Activated CD4-positive, alpha-beta T cell treated with anti-CD3 and anti-CD28 coated beads, Interleukin-2, amount 10 ng/mL, durations not matched to agents 24 days and 14 days (primary cell): ENCODE measurements at regions not wholly inside any gene's neighbourhood (a gene's known extent, or its start where the extent isn't known, plus 50 kb on each side); places are given as distances from the start of the nearest gene placed in this dataset.
"Not testable (repeated sequence)": the region's sequence is repeated elsewhere in the genome, so short reads cannot be mapped to it uniquely, and the experiment has no call there.

Source experiments
- DNase-seq: peaks from one replicate; pipeline ENCODE4 v3.0.0; 2022
- H3K27ac Mint-ChIP-seq: one replicate; pipeline ENCODE4 v1.8.0; 2022; ENCODE audit warnings: mild to moderate bottlenecking, mixed read lengths
- H3K27me3 Mint-ChIP-seq: one replicate; pipeline ENCODE4 v1.8.0; 2022; ENCODE audit warnings: mixed read lengths
- H3K36me3 Mint-ChIP-seq: one replicate; pipeline ENCODE4 v1.8.0; 2022; ENCODE audit warnings: low read depth, mild to moderate bottlenecking, mixed read lengths
- H3K4me1 Mint-ChIP-seq: one replicate; pipeline ENCODE4 v1.8.0; 2021; ENCODE audit warnings: mixed read lengths
- H3K4me3 Mint-ChIP-seq: one replicate; pipeline ENCODE4 v1.8.0; 2022; ENCODE audit warnings: mild to moderate bottlenecking, moderate library complexity, mixed read lengths
- H3K9me3 Mint-ChIP-seq: one replicate; pipeline ENCODE4 v1.8.0; 2021; ENCODE audit warnings: mixed read lengths
- intact Hi-C: fragments of 100-400 bp; cut with micrococcal nuclease; formaldehyde crosslinking; loops from one replicate; pipeline ENCODE4 v1.15.1; 2023

DNA sequence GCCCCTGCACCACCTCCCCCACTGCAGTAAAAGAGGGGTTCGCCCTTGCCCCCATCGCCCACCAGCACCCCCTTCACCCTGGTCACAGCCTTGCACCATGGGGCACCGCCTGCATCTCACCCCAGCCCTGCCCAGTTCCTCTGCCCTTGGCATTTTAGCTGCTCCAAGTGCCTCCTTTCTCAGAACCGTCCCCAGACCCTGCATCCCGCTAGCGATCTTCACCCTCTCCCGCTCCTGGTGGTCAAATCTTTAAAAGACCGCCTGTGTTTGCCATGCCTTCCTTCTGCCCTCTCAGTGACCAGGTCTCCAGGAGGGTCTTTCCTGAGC is 114.7 kb upstream of the OTOS start:
- peak; percentile 44 for DNase-seq
- Mint-ChIP-seq H3K27me3 (no peaks in the 10 kb centered on the region), H3K4me3 (no peak overlapping the region), H3K9me3 (no peaks in the 10 kb centered on the region), H3K27ac (no peak overlapping the region), H3K4me1 (no peaks in the 10 kb centered on the region), H3K36me3 (no peaks in the 10 kb centered on the region)
- intact Hi-C loops, result no loop called here

DNA sequence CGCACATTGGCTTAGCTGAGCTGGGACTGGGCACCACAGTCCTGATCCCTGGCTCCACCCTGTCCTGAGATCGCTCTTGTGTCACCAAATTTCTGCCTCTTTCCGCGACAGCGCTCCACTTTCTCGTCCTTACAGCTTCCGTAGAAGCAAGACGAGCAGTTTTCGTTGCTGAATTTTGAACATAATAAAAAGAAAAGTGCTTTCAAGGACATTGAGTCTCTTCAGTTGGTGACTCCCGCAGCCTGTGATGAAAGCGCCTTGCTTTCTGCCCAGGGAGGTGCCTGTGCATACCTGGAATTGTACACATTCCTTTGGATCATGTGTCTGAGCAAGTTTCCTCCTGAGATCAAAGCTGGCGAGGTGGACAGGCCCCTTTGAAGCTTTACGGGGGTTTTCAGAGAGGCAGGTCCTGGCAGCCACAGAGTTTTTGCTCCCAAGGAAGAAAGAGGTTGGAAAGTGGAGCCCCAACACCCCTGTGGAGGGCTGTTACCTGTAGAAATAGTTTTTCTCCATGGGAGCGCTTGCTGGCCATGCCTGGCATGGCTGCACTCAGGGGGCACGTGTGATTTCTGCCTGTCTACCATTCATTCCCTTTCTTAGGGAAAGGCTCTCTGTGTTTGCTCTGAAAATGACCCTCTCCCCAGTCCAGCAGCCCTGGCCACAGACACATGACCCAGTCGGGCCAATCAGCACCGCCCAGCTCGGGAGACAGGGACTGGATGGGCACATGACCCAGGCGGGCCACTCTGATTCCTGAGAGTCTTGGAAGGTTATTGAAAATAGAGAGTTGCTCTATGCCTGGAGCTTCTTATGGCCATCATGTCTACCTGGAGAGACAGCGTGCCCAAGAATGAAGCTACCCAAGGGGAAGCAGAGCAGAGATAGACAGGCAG is 115.6 kb upstream of the OTOS start:
- H3K9me3 Mint-ChIP-seq, result no peaks in the 10 kb centered on the region
- H3K4me3 Mint-ChIP-seq, result no peak overlapping the region
- H3K27ac Mint-ChIP-seq, result no peak overlapping the region
- no peaks in the 10 kb centered on the region for H3K36me3 Mint-ChIP-seq
- peak; percentile 43 for DNase-seq
- intact Hi-C loops, result no loop called here
- H3K27me3 Mint-ChIP-seq, result no peaks in the 10 kb centered on the region
- no peaks in the 10 kb centered on the region for H3K4me1 Mint-ChIP-seq

DNA sequence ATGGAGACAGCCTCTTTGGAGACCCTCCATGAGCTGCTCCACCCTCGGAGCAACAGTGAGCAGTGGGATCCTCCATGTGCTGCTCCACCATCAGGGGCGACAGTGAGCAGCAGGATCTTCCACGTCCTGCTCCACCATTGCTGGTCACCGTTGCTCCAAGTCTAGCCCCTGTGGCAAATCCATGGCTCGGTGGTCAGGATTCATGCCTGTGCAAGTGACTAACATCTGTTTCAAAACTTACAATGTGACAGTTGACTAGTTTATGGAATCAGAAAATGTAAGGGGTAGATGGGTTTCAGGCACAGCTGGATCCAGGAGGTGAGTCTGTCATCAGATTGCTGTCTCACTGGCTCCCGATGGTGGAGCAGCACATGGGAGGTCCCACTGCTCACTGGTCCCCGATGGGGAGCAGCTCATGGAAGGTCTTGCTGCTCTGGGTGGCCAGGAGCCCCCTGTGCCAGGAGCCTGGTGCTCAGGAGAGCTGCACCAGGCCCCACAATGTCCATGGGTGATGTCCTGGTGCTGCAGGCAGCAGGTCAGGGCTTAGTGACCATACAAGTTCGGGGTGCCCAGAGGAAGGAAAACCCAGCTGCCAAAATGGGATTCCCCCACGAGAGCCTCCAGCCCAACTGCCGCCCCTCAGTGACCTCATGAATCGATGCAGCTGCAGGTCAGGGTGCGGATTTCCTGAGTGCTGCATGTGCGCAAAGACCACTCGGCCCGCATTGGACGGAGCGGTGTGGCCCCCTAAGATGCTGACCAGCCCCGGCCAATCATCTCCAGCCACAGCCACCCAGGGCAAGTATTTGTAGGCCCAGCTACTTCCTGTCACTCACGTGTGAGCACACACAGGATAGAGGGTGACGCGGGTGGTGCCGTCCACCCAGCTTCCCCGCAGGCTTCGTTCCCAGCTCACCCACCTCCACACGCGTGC is 116.5 kb upstream of the OTOS start:
- H3K9me3 Mint-ChIP-seq, result no peaks in the 10 kb centered on the region
- no peaks in the 10 kb centered on the region for H3K4me1 Mint-ChIP-seq
- no peaks in the 10 kb centered on the region for H3K36me3 Mint-ChIP-seq
- H3K4me3 Mint-ChIP-seq, result no peak overlapping the region
- H3K27me3 Mint-ChIP-seq, result no peaks in the 10 kb centered on the region
- DNase-seq, result no peak
- intact Hi-C loops, result no loop called here
- H3K27ac Mint-ChIP-seq, result no peak overlapping the region

DNA sequence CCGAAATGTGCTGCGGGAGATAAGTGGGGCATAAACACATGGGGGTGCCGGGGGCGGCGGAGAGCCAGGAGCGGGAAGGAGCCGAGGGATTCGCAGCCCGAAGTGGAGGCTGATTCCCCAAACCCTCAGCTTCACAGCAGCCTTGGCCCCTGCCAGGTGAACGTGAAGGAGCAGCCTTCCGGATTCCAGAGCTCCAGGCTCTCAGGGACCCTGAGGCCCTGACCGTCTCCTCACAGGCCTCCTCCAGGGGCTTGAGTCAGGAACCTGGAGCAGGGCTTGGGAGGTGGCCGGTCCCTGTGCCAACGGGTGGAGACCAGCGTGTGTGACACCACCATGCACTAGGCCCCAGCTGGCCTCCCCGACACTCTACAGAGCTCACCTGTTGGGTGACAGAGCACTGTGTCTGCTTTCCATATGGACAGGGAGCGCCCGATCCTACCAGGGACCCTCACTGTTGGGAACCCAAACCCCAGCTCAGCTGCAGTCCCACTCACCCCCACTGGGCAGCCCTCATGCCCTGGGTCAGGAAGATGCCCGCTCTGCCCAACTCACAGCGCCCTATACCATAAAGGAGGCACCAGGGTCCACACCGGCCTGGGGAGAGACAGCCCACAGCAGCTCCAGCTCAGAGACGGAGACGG is 117.6 kb upstream of the OTOS start:
- intact Hi-C loops, result no loop called here
- H3K9me3 Mint-ChIP-seq, result peaks cover 6% of the 10 kb centered on the region
- no peaks in the 10 kb centered on the region for H3K4me1 Mint-ChIP-seq
- no peaks in the 10 kb centered on the region for H3K27me3 Mint-ChIP-seq
- H3K4me3 Mint-ChIP-seq, result no peak overlapping the region
- H3K36me3 Mint-ChIP-seq, result no peaks in the 10 kb centered on the region
- no peak overlapping the region for H3K27ac Mint-ChIP-seq
- no peak for DNase-seq

DNA sequence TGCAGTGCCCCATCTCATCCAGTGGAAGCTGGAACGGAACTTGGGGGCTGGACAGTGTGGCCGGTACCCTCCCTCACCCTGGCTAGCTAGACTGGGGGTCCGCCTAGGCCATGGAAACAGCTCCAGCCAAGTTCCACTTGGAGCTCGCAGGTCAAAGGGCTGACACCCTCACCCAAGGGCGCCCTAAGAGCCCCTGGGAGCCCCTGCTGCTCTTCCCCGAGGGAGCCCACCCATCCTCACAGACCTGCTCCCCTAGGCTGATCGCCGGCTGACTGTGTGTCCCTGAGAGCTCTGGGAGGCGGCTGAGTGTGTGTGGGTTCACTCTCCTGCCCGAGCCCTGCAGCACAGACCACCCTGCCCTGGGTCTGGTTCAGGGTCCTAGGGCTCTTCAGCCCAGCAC is 118.2 kb upstream of the OTOS start:
- Mint-ChIP-seq H3K9me3 (peaks cover 12% of the 10 kb centered on the region), H3K4me1 (no peaks in the 10 kb centered on the region), H3K36me3 (no peaks in the 10 kb centered on the region), H3K27ac (no peak overlapping the region), H3K4me3 (no peak overlapping the region), H3K27me3 (no peaks in the 10 kb centered on the region)
- intact Hi-C loops, result no loop called here
- DNase-seq, result peak; percentile 44

DNA sequence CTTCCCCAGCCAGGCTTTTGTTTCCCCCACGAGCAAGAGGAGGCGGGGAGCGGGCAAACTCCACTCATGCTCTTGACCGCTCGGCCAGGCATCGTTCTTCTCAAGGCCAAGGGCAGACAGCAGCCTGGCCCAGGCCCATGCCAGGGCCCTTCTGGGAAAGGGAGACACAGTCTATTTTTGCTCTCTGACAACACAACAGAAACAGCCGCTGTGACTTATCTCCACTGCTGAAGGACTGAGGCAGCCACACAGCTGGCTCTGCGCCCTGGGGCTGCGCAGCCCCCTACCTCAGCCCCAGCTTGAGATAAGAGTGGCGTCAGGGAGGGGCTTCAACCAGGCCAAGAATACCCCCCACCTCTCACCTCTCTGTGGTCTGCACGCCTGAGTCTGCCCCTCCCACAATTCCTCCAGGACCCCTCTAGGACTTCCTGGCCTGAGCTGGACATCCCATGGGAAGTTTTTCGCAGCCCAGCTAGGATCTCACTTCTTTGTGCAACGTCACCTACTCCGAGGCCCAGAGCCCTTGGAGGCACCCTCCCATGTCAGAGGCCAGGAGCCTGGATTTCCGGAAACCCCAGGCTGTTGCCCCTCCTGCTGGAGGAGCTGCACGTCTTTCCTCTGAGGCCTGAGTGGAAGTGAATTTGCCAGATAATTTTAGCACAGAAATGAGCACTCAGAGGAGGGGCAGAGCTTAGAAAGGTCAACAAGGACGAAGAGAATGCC is 118.9 kb upstream of the OTOS start:
- no peak overlapping the region for H3K27ac Mint-ChIP-seq
- no peak overlapping the region for H3K4me3 Mint-ChIP-seq
- H3K9me3 Mint-ChIP-seq, result peaks cover 14% of the 10 kb centered on the region
- no peaks in the 10 kb centered on the region for H3K36me3 Mint-ChIP-seq
- intact Hi-C loops, result no loop called here
- no peak for DNase-seq
- no peaks in the 10 kb centered on the region for H3K27me3 Mint-ChIP-seq
- H3K4me1 Mint-ChIP-seq, result no peaks in the 10 kb centered on the region

DNA sequence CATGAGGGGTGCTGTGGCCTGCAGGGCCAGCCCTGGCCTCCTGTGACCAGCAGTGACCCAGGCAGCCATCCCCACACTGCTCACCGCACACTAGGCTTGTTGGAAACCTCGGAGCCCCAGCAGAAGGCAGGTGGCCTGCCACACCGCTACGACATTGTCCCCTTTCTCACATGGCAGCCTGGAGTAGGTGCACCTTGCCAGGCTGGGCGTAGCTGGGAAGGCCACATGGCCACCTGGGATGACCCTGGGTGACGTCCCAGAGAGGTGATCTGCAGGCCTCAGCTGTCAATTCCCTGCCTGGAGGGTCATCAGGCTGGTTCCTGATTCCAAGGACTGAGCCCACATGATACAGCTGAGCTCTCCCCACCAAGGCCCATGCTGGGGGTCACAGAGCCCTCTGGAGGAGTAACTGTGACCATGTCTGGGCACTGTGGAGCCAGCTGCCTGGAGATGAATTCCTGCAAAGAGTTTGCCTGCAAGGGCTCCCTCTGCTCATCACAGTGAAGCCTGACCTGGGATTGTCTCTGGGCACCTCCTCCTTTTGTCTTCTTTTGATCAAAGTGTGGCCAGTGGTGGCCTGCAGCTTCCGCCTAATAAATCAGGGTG is 119.6 kb upstream of the OTOS start:
- H3K27ac Mint-ChIP-seq, result no peak overlapping the region
- peaks cover 14% of the 10 kb centered on the region for H3K9me3 Mint-ChIP-seq
- intact Hi-C loops, result no loop called here
- peaks cover 1% of the 10 kb centered on the region for H3K27me3 Mint-ChIP-seq
- no peak for DNase-seq
- H3K36me3 Mint-ChIP-seq, result no peaks in the 10 kb centered on the region
- H3K4me3 Mint-ChIP-seq, result no peak overlapping the region
- H3K4me1 Mint-ChIP-seq, result no peaks in the 10 kb centered on the region

DNA sequence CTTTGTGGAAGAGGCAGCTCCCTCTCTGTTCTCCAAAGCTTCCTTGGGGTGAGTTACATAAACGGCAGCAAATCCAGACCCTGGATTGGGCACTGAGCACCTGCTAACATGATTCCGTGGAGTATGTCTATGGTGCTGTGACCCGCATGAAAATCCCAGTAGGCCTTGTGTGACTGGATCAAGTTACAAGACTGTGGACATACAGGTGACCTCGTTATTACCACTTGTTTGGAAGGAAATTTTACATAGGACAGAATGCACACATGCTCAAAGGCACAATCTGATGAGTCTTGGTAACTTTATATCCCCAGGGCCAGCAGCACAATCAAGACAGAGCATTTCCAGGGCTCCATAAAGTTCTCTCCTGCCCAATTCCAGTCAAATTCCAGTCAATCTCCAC is 120.2 kb upstream of the OTOS start:
- DNase-seq, result no peak
- no peak overlapping the region for H3K27ac Mint-ChIP-seq
- H3K9me3 Mint-ChIP-seq, result peaks cover 14% of the 10 kb centered on the region
- H3K27me3 Mint-ChIP-seq, result peaks cover 1% of the 10 kb centered on the region
- intact Hi-C loops, result no loop called here
- no peak overlapping the region for H3K4me3 Mint-ChIP-seq
- no peaks in the 10 kb centered on the region for H3K4me1 Mint-ChIP-seq
- no peaks in the 10 kb centered on the region for H3K36me3 Mint-ChIP-seq

DNA sequence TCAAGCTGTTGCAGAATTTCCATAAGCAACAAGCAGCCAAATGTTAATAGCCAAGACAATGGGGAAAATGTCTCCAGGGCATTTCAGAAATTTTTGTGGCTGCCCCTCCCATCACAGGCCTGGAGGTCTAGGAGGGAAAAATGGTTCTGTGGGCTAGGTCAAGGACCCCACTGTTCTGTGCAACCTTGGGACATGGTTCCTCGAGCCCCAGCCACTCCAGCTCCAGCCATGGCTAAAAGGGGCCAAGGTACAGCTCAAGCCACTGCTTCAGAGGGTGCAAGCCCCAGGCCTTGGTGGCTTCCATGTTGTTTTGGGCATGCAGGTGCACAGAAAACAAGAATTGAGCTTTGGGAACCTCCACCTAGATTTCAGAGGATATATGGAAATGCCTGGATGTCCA is 122.1 kb upstream of the OTOS start:
- intact Hi-C loops, H3K4me1 Mint-ChIP-seq, H3K27ac Mint-ChIP-seq, H3K4me3 Mint-ChIP-seq, DNase-seq, H3K36me3 Mint-ChIP-seq: not testable (repeated sequence)
- peaks cover 14% of the 10 kb centered on the region for H3K9me3 Mint-ChIP-seq
- peaks cover 12% of the 10 kb centered on the region for H3K27me3 Mint-ChIP-seq

DNA sequence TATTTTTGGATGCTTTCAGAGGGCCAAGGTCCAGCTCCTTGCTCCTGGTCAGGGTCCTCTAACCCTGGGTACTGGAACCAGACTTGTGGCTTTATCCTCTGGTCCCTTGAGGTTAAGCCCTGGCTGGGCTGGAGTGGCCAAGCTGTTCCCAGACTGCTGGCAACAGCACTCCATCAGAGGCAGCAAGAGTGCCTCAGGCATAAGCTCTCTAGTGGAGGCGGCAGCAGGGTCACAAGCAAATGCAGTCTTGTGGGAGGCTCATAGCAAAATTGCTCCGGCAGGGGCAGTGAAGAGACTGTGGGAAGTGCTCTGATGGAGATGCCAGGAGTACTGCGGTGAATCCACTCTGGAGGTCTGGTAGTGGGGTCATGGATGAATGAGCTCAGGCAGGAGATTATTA is 128.9 kb upstream of the OTOS start:
- intact Hi-C loops, result no loop called here
- Mint-ChIP-seq H3K4me1 (no peaks in the 10 kb centered on the region), H3K4me3 (no peak overlapping the region), H3K27ac (no peak overlapping the region), H3K9me3 (peaks cover 10% of the 10 kb centered on the region), H3K27me3 (peaks cover 27% of the 10 kb centered on the region), H3K36me3 (no peaks in the 10 kb centered on the region)
- peak; percentile 53 for DNase-seq

DNA sequence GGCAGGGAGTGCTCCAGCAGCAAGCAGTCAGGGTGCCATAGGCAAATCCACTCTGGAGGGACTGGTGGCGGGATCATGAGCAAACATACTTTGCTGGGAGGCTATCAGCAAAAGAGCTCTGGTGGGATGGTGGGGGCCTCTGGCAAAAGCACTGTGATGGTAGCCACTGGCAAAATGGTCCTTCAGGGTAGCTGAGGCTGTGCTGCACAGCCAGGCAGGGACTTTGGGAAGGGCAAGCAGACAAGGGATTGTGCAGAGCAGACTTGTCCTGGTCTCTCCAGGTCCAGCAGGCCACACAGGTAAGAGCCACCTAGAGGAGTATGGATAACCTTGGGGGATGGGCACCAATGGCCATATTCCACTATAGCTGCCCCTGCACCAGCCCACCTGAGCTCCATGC is 129.4 kb upstream of the OTOS start:
- H3K27me3 Mint-ChIP-seq, result peaks cover 26% of the 10 kb centered on the region
- no peaks in the 10 kb centered on the region for H3K4me1 Mint-ChIP-seq
- no peak overlapping the region for H3K4me3 Mint-ChIP-seq
- DNase-seq, result peak; percentile 44
- H3K9me3 Mint-ChIP-seq, result peaks cover 10% of the 10 kb centered on the region
- H3K36me3 Mint-ChIP-seq, result no peaks in the 10 kb centered on the region
- H3K27ac Mint-ChIP-seq, result no peak overlapping the region
- intact Hi-C loops, result no loop called here

DNA sequence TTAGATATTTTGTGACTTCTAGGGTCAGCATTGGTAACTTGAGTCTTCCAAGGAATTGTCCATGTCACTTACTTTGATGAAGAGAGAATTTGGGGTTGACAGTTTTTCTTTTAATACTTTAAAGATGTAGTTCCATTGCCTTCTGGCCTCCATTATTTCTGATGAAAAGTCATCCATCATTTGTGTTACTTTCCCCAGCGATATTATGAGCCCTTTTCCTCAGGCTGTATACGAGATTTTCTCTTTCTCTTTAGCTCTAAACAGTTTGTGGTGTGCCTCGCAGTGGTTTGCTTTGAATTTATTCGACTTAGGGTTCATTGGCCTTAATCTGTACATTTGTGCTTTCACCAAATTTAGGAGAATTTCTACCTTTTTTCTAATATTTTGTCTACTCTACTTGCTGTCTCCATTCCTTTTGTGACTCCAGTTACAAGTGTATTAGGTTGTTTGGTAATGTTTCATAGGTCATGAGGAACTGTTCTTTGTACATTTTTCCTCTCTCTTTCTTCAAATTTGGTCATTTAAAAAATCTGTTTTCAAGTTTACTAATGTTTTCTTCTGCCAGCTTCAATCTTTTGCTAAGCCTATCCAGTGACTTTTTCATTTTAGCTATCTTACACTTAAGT is 131.4 kb upstream of the OTOS start:
- Mint-ChIP-seq H3K4me1 (no peaks in the 10 kb centered on the region), H3K9me3 (peaks cover 10% of the 10 kb centered on the region), H3K36me3 (no peaks in the 10 kb centered on the region), H3K27me3 (peaks cover 30% of the 10 kb centered on the region), H3K27ac (no peak overlapping the region), H3K4me3 (no peak overlapping the region)
- intact Hi-C loops, result no loop called here
- DNase-seq, result no peak

DNA sequence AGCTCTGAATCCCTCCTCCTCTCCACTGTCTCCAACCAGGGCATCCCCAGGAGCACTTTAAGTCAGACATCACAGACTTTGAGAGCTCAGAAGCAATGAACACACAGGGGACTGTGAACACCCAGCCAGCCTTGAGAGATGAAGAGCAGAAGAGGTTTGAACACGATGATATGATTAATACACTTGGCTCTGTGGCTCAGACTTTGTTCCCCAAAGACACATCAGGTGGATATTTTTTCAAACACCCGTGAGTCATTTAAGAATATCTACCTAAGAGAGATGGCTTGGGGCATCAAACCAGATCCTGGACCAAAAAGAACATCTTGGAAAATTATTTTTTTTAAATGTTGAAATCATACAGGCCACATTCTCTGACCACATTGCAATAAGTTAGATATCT is 134.9 kb upstream of the OTOS start:
- peaks cover 32% of the 10 kb centered on the region for H3K27me3 Mint-ChIP-seq
- intact Hi-C loops, result no loop called here
- H3K27ac Mint-ChIP-seq, result no peak overlapping the region
- no peaks in the 10 kb centered on the region for H3K36me3 Mint-ChIP-seq
- peaks cover 10% of the 10 kb centered on the region for H3K9me3 Mint-ChIP-seq
- no peak overlapping the region for H3K4me3 Mint-ChIP-seq
- H3K4me1 Mint-ChIP-seq, result no peaks in the 10 kb centered on the region
- DNase-seq, result no peak
